GM12892 (cell line): ENCODE measurements at regions not wholly inside any gene's neighbourhood (a gene's known extent, or its start where the extent isn't known, plus 50 kb on each side); places are given as distances from the start of the nearest gene placed in this dataset.

Source experiments
- POLR2A ChIP-seq: IDR thresholded peaks from 2 replicates; pipeline ENCODE4 v1.6.1; 2011; ENCODE audit warnings: low read depth, low read length, control low read depth
- POLR2AphosphoS5 ChIP-seq: IDR thresholded peaks from 2 replicates; pipeline ENCODE4 v1.6.1; 2011; ENCODE audit warnings: low read depth, low read length, control low read depth
- TAF1 ChIP-seq: IDR thresholded peaks from 2 replicates; pipeline ENCODE4 v1.6.1; 2011; ENCODE audit warnings: low read depth, mild to moderate bottlenecking, control low read depth, low read length, borderline replicate concordance

DNA sequence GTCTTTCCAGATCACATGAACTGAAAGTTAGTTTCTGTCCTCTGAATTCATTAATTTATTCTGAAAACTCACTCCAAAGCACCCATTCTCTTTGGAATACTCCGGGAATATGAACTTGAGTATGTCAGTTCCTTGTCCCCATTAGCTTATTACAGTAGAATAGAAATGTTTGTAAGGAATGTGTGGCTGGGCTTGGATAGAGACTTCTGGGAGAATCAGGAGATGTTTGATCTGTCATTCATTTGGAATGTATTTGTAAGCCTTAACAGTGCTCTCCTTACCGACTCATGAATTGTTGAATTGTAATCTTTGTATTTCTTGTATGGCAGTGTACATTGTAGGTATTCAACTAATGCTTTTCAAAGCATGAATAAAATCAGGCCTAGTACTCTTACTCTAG lies 548.4 kb downstream of the LRRC70 start:
- TF ChIP-seq TAF1: no peak
- TF ChIP-seq POLR2AphosphoS5: no peak
- no peak for TF ChIP-seq POLR2A
